GM19395 (cell line): ENCODE measurements at regions not wholly inside any gene's neighbourhood (a gene's known extent, or its start where the extent isn't known, plus 50 kb on each side); places are given as distances from the start of the nearest gene placed in this dataset.
"Not testable (repeated sequence)": the region's sequence is repeated elsewhere in the genome, so short reads cannot be mapped to it uniquely, and the experiment has no call there.

Experiments
- ATAC-seq: cut with Tn5 transposase; IDR thresholded peaks from one replicate; pipeline ENCODE4 v1.9.1; 2021; ENCODE audit warnings: mild to moderate bottlenecking, moderate library complexity; ENCODE audit not compliant: unreplicated experiment

DNA sequence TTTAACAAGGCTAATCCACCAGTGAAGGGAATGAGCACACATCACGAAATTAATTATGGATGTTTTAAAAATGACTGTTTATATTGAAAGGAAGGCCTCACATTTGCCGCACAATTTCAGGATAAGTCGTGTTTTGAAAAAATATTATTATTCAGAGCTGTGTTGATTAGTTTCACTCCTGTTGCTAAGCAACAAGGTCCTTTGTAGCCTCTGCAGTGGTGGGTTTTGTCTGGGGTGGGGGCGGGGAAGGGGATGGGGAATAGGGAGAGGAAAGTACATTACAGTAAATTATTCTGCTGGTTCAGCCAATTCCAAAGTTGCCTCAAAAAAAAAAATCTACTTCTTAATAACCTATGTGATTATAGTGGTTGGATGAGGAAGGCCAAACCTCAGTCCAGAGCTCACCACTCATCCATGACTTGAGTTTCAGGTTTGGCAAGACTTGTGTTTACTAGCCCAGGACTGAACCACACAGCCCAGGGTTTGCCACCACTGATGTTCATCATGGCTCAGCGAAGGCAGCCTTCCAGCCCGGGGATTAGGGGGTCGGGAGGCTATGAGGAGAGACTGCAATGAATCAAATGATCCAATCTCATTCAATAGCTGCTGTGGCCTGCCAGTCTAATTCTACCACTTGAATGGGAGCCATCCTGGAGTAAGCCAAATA, 162.5 kb upstream of the ATP6AP2 start:
- no peak for ATAC-seq

DNA sequence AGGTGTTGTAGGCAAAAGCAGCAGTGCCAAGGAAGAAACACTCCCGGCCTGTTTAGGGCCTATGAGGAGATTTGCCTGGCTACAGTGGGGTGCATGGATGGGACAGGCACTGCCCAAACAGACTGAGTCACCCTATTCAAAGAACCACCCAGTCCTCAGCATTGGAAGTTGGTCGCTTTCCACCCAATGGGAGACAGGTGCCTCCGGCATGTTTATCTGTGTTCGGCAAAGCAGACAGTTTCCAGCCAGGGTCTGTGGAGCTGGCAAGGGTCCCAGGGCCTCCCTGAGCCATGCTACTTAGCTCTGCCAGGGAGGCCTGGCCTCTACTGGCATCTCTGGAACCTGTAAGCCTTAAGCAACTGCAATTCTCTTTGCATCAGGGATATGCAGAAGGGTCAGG, 165.1 kb upstream of the ATP6AP2 start:
- ATAC-seq: no peak

DNA sequence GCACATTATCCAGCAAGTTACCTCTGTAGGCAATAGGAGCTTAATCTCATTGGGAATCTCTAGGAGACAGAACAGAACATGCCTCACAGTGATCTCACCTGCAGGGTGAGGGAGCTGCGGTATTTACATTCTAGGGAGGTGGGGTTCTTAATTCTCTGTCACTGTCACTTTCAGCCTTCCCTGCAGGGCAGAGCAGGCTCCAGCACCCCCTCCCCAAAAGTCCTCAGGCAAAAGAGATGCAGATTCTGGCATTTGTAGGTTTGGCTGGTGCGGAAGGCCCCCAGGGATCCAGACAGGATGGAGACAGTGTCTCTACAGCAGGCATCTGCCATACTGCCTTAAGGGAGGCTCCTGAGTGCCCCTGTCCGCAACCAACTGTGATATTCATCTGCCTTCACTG, 166.4 kb upstream of the ATP6AP2 start:
- no peak for ATAC-seq

DNA sequence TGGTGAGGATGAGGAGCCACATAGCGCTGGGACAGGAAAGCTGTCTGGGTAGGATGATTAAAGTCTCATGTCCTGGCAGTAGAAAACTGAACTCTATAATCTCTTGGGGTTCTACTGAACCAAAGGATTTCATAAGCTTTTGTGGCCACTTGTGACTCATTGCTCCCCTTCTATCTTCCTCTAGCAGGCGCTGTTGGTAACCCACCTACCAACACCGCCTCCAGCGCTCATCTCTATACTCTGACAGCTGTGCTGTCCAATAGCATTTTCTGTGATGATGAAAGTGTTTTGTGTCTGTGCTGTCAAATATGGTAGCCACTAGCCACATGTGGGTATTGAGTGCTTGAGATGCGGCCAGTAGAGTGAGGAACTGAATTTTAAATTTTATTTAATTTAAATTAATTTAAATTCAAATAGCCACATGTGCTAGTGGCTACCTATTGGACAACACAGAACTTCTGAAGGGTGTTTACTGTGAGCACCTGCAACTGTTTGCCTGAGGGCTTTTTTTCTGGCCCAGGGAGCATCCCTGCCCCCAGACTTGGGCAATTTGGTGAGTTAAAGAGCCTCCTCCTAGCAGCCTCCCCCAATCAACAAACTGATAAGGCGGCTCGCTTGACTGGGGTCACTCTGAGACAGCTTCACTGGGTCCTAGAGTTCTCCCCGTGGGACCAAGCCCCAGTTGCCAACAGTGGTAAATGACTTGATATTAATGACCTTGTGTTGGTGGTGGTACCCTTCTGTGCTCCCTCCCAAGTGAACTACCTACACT, 169.2 kb upstream of the ATP6AP2 start:
- ATAC-seq: no peak

DNA sequence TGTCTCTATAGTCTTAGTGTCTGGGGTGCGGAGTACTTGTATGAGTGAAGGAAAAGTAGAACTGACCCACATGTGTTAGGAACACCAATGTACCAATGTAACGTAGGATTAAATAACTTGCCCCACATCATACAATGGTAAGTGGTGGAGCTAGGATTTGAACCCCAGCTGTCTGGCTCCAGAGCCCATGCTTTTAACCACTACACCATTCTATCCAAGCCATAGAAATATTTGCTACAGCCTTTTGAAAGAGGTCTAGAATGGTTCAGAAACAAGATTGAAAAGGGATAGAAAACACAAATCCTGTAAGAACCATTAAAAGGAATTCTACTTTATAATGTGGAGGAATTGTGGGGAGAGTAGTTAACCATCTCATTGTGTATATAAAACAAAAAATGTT, 169.9 kb upstream of the ATP6AP2 start:
- ATAC-seq: no peak

DNA sequence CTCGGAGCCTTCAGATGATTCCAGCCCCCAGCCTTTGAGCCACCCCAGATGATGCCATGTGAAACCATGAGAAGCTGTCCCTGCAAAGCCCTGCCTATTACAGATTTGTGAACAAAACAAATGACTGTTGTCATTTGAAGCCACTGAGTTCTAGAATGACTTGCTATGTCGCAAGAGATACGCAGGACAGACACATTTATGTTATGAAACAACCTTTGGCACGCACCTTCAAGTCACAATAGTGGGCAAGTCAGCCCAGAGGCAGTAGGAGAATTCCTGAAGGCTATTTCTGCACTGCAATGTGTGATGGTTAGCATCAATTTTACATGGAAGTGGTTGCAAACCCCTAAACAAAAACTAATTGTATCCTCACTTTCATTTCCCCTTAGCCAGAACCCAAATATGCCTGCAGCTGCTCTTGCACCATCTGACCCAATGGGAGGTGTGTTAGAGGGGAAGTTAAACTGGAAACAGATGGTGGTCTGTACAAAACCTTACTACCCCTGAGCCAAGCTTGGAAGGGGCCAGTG, 174.4 kb upstream of the ATP6AP2 start:
- ATAC-seq: no peak

DNA sequence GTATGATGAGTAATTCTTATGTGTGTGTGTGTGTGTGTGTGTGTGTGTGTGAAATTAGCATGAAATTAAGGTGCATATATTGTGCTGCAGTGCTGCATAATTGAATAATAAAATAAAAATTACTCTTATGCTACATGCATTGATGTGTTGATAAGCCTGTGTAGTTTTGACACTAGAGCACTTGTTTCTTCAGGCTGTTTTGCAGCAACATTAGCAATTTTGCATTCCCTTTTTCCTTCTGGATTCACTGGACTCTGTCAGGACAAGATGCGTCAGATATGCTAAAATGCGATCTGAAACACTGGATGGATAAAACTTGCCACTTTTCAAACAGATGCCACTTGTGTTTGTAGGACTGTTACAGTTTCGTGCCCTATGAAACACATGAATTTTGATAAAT, 175.4 kb upstream of the ATP6AP2 start:
- no peak for ATAC-seq

DNA sequence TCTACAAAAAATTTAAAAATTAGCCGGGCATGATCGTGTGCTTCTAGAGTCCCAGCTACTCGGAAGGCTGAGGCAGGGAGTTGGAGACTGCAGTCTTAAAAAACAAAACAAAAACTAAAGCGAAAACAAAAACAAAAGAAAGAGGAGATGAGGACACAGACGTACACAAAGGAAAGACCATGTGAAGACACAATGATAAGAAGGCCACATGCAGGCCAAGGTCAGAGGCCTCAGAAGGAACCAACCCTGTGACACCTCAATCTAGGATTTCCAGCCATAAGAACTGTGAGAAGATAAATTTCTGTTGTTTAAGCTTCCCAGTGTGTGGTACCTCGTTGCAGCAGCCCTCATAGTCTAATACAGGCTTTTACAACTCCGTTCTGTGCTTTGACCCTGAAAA, 177.0 kb upstream of the ATP6AP2 start:
- no peak for ATAC-seq

DNA sequence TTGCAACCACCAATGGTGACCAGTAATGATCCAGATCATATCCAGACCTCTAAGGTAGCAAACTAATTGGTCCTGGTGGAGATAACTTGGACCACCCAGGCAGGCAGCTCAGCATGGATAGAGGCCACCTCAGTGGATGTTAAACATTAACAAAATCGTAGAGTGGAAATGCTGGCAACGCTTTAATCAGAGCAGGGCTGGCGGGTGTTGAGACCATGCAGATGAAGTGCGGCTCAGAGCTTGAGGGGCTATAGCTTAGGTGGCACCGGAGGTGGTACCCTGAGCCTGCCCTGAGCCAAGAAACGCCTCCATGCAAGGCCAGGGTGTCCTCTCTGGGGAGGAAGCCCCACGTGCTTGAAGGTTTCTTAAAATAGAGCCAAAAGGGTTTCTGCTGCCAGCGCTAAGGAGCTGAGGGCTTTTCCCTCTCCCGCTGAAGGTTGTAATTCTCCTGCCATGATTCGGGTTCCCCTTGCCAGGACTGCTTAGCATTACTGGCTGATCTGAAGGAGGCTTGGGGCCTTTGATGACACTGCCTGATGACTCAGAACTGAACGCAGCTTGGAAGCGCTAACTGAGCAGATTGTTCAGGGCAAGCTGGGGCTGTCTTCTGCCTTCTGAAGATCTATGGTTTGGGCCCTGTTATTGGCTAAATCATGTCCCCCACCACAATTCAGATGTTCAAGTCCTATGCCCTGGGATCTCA, 177.8 kb upstream of the ATP6AP2 start:
- no peak for ATAC-seq

DNA sequence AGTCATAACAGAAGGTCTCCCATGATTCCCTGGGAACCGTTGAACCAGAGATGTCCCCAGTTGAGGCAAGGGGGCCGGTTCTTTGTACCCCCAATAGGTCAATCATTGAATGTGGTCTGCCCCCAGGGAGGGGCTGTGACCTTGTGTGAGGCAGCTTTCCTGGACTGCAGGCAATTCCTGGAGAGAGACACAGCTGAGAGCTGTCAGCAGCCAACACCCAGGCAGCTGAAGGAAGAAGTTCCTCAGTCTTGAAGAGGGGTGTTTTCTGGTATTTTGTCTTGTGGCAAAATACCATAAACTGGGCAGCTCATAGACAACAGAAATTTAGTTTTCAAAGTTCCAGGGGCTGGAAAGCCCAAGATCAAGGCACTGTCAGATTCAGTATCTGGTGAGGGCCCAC, 185.7 kb upstream of the ATP6AP2 start:
- no peak for ATAC-seq

DNA sequence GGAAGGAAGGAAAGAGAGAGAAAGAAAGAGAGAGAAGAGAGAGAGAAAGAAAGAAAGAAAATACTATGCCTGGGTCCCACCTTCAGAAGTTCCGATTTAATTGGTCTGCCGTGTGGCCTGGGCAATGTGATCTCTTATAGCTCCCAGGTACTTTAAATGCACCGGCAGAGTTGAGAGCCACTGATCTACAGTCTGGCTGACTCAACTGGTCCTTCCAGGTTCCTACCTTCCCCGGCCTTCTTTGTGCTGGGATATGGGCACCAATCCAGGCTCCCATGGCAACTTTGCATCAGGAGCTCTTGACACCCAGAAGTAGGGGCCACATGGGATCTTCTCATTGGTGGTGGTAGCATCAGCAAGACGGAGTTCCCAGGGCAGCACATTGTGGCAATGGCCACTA, 186.5 kb upstream of the ATP6AP2 start:
- ATAC-seq: no peak

DNA sequence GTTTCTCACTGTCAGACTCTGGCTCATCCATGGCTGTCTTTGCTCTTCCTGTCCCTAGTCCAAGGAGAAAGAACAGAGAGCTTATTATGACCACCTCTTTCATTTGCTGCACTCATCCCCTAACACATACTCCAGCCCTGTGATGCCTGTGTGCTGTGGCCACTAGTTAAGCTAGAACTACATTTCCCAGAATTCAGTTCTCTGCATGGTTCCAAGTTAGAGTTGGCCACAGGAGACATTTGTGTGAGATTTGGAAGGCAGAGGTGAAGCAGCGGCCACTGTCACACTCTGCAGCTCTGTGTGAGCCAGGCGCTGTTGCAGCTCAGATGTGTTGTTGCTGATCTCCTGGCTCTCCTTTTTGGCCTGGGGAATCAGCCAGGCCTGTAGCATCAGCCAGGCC, 188.2 kb upstream of the ATP6AP2 start:
- no peak for ATAC-seq

DNA sequence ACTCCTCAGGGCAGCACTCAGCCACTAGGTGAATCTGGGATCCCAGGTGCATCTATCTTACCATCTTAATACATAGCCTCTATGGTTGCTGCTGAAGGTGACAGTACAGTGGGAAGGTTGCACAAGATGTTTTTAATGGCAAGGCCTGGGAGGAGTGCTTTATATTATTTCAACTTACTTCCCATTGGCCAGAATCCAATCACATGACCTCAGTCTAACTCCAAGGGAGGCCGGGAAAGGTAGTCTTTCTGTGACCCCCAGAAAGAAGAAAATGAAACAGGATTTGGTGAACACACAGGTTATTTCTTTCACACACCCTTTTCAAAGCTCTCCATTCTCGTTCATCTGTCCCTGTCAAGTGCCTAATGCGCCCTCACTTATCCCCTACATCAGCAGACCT, 189.1 kb upstream of the ATP6AP2 start:
- no peak for ATAC-seq

DNA sequence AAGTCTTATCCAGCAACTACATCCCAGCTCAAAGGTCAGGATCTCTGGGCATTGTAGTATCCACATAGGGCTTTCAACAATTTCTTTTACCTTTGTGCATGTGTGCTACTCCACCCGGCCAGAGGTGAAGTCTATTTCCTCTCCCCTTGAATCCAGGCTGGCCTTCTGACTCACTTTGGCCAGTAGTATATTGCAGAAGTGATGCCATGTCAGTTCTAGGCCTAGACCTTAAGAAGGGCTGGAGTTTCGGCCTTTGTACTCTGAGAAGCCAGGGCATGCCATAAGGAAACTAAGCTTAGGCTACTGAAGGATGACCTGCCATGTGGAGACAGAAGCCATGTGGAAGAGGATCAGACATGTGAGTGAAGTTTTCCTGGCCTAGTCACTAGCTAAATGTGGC, 191.2 kb upstream of the ATP6AP2 start:
- ATAC-seq: no peak

DNA sequence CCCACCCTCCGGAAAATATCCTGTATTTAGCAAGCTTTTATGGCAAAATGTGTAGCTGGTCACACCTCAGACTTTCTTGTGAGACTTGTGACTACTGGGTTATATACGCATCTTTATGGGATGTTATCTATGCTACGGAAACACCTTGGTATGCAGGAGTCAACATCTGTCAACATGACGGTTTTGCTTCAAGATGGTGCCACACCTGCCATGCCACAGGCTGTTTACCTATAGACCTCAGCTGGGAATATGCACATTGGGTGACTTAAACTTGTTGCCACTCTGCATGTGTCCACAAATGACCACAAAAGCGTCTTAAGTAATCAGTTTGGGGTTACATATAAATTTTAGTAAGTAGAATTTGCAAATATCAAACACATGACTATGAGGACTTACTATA, 192.3 kb upstream of the ATP6AP2 start:
- no peak for ATAC-seq

DNA sequence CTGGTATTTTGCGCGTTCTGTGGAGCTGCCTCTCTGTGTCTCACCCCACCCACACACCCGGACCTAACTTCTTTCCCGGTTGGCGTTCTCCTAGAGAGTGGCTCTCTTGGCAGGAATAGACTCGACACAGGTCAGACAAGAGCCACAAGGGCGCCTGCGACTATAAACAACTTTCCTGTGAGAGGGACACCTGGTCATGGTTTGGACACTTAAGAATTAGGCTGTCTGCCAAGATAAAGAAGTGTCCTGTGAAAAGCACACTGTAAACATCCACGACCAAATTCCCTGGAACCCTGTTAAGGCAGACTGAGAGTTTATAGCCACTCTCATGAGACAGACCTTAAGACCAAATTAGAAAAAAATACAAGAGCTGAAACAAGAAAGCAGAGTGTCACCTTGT, 192.9 kb upstream of the ATP6AP2 start:
- not testable (repeated sequence) for ATAC-seq

DNA sequence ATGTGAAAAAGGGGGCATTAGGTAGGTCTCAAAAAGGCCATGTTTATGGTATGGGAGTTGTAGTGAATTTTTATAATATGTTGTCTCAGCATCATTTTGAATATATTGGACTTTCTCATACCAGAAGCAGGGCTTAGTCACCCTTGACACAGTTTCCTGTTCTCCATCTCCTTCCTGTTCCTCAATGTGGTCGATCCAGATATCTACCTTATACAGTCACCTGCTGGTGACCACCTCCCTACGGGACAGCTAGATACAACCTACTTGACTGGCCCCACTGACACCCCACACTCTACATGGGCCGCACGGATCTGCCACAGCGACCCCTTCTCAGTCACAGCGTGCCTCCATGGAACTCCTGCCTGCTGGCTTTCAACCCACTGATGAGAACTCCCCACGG, 193.5 kb upstream of the ATP6AP2 start:
- not testable (repeated sequence) for ATAC-seq

DNA sequence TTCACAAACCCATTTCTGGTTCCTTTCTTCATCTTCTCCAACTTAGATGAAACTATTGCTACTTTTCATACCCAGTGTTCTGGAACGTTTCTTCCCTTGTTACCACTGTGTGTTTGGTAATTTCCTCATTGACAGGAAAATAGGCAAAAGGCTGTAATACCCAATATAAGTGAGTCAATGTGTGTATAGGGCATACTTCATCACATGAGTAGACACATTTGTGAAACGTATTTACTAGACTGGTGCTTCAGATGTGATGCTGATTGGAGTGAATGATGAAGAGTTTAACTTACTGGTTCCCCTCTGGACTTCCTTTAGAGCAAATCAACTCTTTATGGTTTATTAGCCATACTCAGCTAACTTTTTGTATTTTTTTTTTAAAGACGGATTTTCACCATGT, 195.1 kb upstream of the ATP6AP2 start:
- ATAC-seq: no peak

DNA sequence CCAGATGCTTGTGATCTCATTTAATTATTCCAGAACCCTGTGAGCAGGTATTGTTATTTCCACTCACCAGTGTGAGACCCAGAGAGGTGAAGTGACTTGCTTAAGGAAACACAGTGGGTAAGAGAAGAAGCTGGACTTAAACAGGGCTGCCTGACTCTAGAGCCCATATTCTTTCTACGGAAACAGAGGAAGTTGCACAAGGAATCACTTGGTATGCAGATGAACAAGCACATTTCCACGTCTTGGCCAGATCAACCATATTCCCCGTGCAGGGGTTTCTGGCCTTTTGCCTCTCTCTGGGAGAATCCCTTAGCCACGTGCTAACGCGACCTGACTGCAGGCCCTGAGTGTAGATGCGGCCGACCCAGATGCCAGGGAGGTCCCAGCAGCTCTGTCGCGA, 195.5 kb upstream of the ATP6AP2 start:
- ATAC-seq: no peak

DNA sequence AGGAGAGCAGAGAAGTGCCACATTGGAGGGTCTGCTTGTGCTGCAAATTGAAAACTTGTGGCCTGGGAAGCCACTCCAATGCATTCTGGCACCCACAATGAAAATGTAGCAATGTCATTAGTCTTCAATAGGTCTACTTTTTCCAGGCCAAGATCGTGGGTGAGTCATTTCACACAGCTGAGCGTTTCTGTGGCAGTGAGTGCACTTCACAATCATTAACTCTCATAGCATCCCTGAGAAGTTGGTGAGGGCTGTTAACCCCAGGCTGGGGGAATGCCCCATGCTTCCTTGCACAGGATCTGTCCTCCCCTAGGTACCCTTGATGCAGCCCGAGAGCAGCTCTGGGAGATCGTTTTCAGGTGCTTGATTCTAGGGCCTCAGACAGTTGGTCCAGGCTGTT, 196.8 kb upstream of the ATP6AP2 start:
- no peak for ATAC-seq

DNA sequence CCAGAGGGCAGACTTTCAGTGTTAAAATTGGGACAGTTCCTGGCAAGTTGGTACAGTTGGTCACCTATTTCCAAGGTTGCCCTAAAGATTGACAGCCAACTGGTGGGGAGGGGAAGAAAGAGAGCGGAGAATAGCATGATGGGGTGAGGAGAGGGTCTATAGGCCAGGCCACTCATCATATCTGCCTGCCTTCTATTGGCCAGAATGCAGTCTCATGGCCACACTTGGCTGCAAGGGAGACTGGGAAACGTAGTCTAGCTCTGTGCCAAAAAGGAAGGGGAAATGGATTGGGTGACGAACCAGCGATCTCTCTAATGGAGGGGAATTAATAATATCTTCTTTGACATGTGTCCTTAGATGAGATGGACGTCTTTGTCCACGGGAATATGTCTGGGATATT, 197.4 kb upstream of the ATP6AP2 start:
- ATAC-seq: no peak
